ENCODE measurements at regions not wholly inside any gene's neighbourhood (a gene's known extent, or its start where the extent isn't known, plus 50 kb on each side); places are given as distances from the start of the nearest gene placed in this dataset.

DNA sequence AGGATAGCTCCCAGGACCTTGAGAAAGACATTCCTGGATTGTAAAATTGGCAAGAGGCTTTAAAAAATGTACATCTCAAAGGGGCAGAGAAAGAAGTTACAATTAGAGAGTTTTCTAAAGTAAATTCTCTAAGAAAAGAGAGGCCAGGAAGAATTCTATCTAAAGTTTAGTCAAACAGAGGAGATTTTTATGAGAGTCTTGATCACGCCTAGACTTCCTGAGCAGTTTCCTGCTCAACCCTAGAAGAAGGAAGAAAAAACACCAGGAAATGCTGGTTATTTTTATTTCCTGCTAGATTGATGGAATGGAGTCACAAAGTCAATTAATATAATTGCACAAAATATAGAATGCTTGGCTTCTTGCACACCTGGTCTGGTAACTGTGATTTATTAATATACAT lies 269.1 kb downstream of the PCDH20 start:
- TF ChIP-seq, protein P1, sequence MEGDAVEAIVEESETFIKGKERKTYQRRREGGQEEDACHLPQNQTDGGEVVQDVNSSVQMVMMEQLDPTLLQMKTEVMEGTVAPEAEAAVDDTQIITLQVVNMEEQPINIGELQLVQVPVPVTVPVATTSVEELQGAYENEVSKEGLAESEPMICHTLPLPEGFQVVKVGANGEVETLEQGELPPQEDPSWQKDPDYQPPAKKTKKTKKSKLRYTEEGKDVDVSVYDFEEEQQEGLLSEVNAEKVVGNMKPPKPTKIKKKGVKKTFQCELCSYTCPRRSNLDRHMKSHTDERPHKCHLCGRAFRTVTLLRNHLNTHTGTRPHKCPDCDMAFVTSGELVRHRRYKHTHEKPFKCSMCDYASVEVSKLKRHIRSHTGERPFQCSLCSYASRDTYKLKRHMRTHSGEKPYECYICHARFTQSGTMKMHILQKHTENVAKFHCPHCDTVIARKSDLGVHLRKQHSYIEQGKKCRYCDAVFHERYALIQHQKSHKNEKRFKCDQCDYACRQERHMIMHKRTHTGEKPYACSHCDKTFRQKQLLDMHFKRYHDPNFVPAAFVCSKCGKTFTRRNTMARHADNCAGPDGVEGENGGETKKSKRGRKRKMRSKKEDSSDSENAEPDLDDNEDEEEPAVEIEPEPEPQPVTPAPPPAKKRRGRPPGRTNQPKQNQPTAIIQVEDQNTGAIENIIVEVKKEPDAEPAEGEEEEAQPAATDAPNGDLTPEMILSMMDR (IDR thresholded peaks at IDR 0.05; ENCODE audit: insufficient read depth, low read length, poor library complexity, severe bottlenecking), result no peak
- Histone ChIP-seq H3K36me3 (ENCODE audit: control insufficient read depth, insufficient read depth, low read length) (no peaks in the 10 kb centered on the region), H3K4me3 (replicated peaks; ENCODE audit: low read depth, low read length) (no peak overlapping the region), H3K27me3 (replicated peaks; ENCODE audit: control insufficient read depth, insufficient read depth, low read length) (no peaks in the 10 kb centered on the region)
- no peak for DNase-seq (ENCODE audit: extremely low read depth, insufficient read length)

DNA sequence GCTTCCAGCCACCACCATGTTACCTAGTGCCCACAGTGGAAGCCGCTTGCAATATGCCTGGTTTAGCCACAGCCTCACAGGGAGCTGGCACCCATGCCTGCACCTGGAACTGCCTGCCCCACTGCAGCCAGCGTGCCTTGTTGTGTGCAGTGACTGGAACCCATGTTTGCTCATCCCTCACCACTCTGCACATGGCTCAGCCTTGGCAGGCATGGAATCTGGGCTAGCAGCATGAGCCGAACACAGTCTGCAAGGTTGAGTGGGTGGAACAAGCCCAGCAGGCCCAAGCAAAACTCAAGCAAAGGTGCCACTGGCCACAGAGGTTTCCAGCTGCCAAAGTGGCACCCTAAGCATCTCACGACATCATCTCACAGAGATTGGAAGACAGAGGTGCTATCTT lies 269.5 kb downstream of the PCDH20 start:
- Histone ChIP-seq H3K36me3 (ENCODE audit: control insufficient read depth, insufficient read depth, low read length) (no peaks in the 10 kb centered on the region), H3K27me3 (replicated peaks; ENCODE audit: control insufficient read depth, insufficient read depth, low read length) (no peaks in the 10 kb centered on the region), H3K4me3 (replicated peaks; ENCODE audit: low read depth, low read length) (no peak overlapping the region)
- TF ChIP-seq, protein P1 (IDR thresholded peaks at IDR 0.05; ENCODE audit: insufficient read depth, low read length, poor library complexity, severe bottlenecking), result no peak
- DNase-seq (ENCODE audit: extremely low read depth, insufficient read length), result no peak

DNA sequence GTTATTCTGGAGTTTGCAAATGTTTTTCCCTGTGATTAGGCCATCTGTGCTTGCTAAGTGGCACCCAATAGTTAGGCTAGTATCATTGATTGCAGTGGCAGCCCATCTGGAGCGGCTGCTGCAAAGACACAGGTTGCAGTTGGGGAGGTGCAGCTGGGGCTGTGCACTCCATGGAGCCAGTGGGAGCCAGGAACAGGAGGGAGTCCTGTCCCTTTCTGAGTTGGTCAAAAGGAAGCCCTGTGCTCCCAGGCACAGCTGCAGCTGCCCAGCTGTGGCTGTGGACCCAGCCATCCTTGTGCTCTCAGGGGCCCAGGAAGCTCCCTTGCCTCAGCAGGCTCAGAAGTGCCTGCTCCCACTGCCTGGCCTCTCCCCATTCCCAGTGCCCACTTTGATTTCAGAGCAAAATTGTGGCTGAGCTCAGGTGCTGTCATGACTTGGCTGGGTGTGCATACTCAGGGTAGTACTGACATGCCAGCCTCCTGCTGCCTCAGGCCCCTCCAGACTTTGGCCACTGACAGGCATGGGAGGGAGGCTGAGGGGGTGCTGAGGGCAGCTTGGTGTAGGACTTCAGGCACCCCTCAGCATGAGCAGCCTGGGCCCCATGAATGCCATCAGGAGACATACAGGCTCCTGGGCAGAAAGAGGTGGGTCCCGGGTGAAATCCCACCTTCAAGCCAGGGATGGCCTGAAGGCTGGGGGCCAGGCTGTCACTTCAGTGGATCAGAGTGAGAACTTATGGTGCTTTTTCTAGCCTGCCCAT lies 270.6 kb downstream of the PCDH20 start:
- H3K4me3 ChIP-seq (replicated peaks; ENCODE audit: low read depth, low read length), result no peak overlapping the region
- H3K36me3 ChIP-seq (ENCODE audit: control insufficient read depth, insufficient read depth, low read length), result no peaks in the 10 kb centered on the region
- TF ChIP-seq, protein P1 (IDR thresholded peaks at IDR 0.05; ENCODE audit: insufficient read depth, low read length, poor library complexity, severe bottlenecking), result no peak
- no peaks in the 10 kb centered on the region for H3K27me3 ChIP-seq (replicated peaks; ENCODE audit: control insufficient read depth, insufficient read depth, low read length)
- DNase-seq (ENCODE audit: extremely low read depth, insufficient read length), result no peak

DNA sequence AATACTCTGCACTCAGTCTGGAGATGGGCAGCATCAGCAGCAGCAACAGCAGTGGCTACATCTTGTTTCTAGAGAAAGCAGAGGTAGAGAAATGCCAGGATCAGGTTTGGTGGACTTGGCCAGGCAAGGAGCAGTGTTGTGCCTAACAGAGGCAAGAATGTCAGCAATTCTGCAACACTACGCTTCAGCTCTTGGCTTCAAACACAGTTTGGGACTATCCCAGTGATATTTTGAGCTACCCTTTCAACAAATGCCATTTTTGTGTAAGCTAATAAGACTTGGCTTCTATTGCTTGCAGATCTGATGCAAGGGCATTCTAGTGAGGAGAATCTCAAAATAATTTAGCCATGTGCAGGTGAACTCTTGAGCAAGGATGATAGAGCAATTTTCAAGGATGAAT lies 271.3 kb downstream of the PCDH20 start:
- no peak for DNase-seq (ENCODE audit: extremely low read depth, insufficient read length)
- Histone ChIP-seq H3K27me3 (replicated peaks; ENCODE audit: control insufficient read depth, insufficient read depth, low read length) (no peaks in the 10 kb centered on the region), H3K36me3 (ENCODE audit: control insufficient read depth, insufficient read depth, low read length) (no peaks in the 10 kb centered on the region), H3K4me3 (replicated peaks; ENCODE audit: low read depth, low read length) (no peak overlapping the region)
- TF ChIP-seq, protein P1 (IDR thresholded peaks at IDR 0.05; ENCODE audit: insufficient read depth, low read length, poor library complexity, severe bottlenecking), result no peak

DNA sequence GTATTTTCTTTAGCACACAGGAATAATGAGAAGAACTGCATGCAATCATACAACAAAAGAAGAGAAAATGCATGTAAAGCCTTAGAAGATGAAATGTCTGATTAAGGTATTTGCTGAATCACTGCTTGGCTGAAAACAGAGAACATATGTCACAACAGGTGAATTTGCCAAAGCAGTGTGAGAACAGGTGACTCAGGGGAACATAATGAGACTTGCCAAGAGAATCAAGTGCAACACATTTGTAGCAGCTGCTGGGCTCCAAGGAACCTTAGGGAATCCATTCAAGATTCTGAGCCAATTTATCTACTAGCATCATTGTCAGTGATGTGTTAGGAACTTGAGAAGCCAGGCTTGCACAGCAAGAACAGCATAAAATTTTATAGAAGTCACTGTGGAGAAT lies 273.1 kb downstream of the PCDH20 start:
- no peaks in the 10 kb centered on the region for H3K36me3 ChIP-seq (ENCODE audit: control insufficient read depth, insufficient read depth, low read length)
- no peaks in the 10 kb centered on the region for H3K27me3 ChIP-seq (replicated peaks; ENCODE audit: control insufficient read depth, insufficient read depth, low read length)
- DNase-seq (ENCODE audit: extremely low read depth, insufficient read length), result no peak
- no peak overlapping the region for H3K4me3 ChIP-seq (replicated peaks; ENCODE audit: low read depth, low read length)
- TF ChIP-seq, protein P1 (IDR thresholded peaks at IDR 0.05; ENCODE audit: insufficient read depth, low read length, poor library complexity, severe bottlenecking), result no peak

DNA sequence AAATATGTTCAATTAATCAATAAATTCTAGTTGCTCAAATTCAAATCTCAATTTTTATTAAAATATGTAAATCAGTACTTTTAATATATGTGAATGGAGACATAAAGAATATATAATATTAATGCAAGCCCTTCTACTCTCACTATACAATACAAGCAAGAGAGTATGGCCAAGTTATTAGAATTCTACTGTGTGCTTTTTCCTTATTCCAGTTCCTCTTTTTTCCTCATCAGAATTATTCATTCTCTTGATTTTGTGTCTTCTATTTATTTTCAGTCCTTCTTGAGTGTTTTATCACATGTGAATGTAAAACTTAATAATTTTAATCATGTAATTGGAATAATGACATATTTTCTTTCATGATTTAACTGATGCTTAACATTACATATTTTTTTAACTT lies 276.8 kb downstream of the PCDH20 start:
- Histone ChIP-seq H3K36me3 (ENCODE audit: control insufficient read depth, insufficient read depth, low read length) (no peaks in the 10 kb centered on the region), H3K27me3 (replicated peaks; ENCODE audit: control insufficient read depth, insufficient read depth, low read length) (no peaks in the 10 kb centered on the region), H3K4me3 (replicated peaks; ENCODE audit: low read depth, low read length) (no peak overlapping the region)
- TF ChIP-seq, protein P1 (IDR thresholded peaks at IDR 0.05; ENCODE audit: insufficient read depth, low read length, poor library complexity, severe bottlenecking), result no peak
- DNase-seq (ENCODE audit: extremely low read depth, insufficient read length), result no peak
